ENCODE measurements at regions not wholly inside any gene's neighbourhood (a gene's known extent, or its start where the extent isn't known, plus 50 kb on each side); places are given as distances from the start of the nearest gene placed in this dataset.

DNA sequence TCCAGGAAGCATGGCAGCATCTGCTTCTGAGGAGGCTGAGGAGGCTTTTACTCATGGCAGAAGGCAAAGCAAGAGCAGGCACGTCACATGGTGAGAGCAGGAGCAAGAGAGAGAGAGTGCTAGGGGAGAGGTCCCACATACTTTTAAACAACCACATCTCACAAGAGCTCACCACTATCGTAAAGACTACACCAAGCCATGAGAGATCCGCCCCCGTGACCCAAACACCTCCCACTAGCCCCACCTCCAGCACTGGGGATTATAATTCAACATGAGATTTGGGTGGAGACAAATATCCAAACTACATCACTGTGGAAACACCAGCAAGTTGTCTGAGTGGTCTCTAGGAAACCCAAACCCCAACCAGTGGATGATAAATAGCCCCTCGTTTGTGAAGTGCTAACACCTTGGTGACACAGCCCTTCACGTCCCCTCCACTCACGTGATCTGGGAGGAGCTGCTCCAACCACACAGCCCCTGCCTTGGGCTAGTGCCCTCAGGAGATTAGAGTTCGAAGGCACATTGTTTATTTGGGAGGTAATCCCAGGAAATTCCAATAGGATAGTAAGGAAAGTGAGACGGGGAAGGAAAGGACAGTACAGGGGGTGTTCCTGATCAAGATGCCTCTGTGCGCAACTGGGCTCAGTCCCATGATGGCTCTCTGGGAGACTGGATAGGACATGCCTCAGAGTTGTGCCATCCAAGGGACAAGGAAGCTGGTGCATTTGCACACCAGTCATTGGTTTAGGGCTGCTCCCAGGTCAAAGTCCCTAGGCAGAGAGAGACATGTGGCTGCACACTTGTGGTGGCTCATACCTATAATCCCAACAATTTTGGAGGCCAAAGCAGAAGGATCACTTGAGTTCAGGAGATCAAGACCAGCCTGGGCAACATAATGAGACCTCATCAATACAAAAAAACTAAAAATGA, 80.6 kb upstream of the CTNNB1 start:
- DNase-seq (ENCODE audit: low read depth, low spot score), result no peak
- Histone ChIP-seq H3K27me3 (ENCODE audit: control insufficient read depth, extremely low read depth, insufficient read depth, low read length) (no peaks in the 10 kb centered on the region), H3K4me2 (ENCODE audit: control insufficient read depth, extremely low read depth, insufficient read depth, low read depth, low read length) (no peak overlapping the region), H3K9me3 (ENCODE audit: control insufficient read depth, low read depth, low read length) (no peaks in the 10 kb centered on the region), H3K36me3 (ENCODE audit: control insufficient read depth in 2 of 2, extremely low read depth in 1 of 2, insufficient read depth in 2 of 2, low read length in 2 of 2) (no peaks in the 10 kb centered on the region), H4K20me1 (ENCODE audit: control insufficient read depth, extremely low read depth, insufficient read depth, low read length) (no peaks in the 10 kb centered on the region), H3K4me3 (ENCODE audit: control insufficient read depth in 2 of 3, extremely low read depth in 1 of 3, insufficient read depth in 2 of 3, low read depth in 1 of 3, low read length in 3 of 3) (no peak overlapping the region), H3K4me1 (ENCODE audit: control insufficient read depth, extremely low read depth, insufficient read depth, low read length) (peaks cover 13% of the 10 kb centered on the region), H3K9me1 (ENCODE audit: control insufficient read depth, extremely low read depth, insufficient read depth, low read length) (no peaks in the 10 kb centered on the region), H3K79me2 (ENCODE audit: control insufficient read depth, insufficient read depth, low read length) (no peaks in the 10 kb centered on the region), H3K9ac (ENCODE audit: control insufficient read depth, extremely low read depth, insufficient read depth, low read length) (no peak overlapping the region), H2AFZ (ENCODE audit: control insufficient read depth, low read length) (no peak overlapping the region), H3K27ac (ENCODE audit: control insufficient read depth, insufficient read depth, low read length) (no peak overlapping the region)
- FAIRE-seq, result no peak
- no peak for TF ChIP-seq EZH2 (IDR thresholded peaks at IDR 0.05; ENCODE audit: low read length)
- TF ChIP-seq CTCF (optimal IDR thresholded peaks at IDR 0.05 in 1 of 3, IDR thresholded peaks at IDR 0.05 in 1 of 3, conservative IDR thresholded peaks at IDR 0.05 in 1 of 3; ENCODE audit: extremely low read depth in 1 of 3, insufficient read depth in 2 of 3, low read length in 3 of 3), result no peak
- dilution Hi-C loops (cut with MboI; ENCODE audit: extremely low pct_ligation_motif_present, low sequenced_read_pairs), result no loop called here

DNA sequence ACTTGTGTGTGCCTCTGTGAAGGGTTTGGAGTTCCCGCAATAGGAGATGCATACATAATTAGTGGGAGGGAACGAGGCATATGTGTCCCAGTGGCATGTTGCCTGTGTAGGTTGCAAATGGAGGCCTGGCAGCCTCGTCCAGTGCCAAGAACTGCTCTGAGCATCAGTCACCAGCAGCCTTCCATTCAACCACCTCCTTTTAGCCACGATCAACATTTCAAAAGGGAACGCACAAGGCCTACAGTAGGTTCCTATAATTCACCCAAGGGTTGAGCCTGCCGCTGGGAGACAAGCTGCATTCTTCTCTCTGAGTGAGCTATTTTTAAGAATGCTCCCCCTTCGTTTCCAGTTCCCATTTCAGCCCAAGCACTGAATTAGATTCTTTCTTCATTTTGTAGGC, 78.8 kb upstream of the CTNNB1 start:
- Histone ChIP-seq H3K9ac (ENCODE audit: control insufficient read depth, extremely low read depth, insufficient read depth, low read length) (no peak overlapping the region), H3K36me3 (ENCODE audit: control insufficient read depth in 2 of 2, extremely low read depth in 1 of 2, insufficient read depth in 2 of 2, low read length in 2 of 2) (no peaks in the 10 kb centered on the region), H3K27ac (ENCODE audit: control insufficient read depth, insufficient read depth, low read length) (no peak overlapping the region), H3K27me3 (ENCODE audit: control insufficient read depth, extremely low read depth, insufficient read depth, low read length) (no peaks in the 10 kb centered on the region), H3K9me1 (ENCODE audit: control insufficient read depth, extremely low read depth, insufficient read depth, low read length) (no peaks in the 10 kb centered on the region), H2AFZ (ENCODE audit: control insufficient read depth, low read length) (no peak overlapping the region), H3K4me3 (ENCODE audit: control insufficient read depth in 2 of 3, extremely low read depth in 1 of 3, insufficient read depth in 2 of 3, low read depth in 1 of 3, low read length in 3 of 3) (no peak overlapping the region), H3K9me3 (ENCODE audit: control insufficient read depth, low read depth, low read length) (peaks cover 5% of the 10 kb centered on the region), H3K4me2 (ENCODE audit: control insufficient read depth, extremely low read depth, insufficient read depth, low read depth, low read length) (no peak overlapping the region), H3K4me1 (ENCODE audit: control insufficient read depth, extremely low read depth, insufficient read depth, low read length) (peaks cover 13% of the 10 kb centered on the region), H4K20me1 (ENCODE audit: control insufficient read depth, extremely low read depth, insufficient read depth, low read length) (no peaks in the 10 kb centered on the region), H3K79me2 (ENCODE audit: control insufficient read depth, insufficient read depth, low read length) (no peaks in the 10 kb centered on the region)
- FAIRE-seq (no peak), DNase-seq (ENCODE audit: low read depth, low spot score) (no peak)
- dilution Hi-C loops (cut with MboI; ENCODE audit: extremely low pct_ligation_motif_present, low sequenced_read_pairs), result no loop called here
- TF ChIP-seq EZH2 (IDR thresholded peaks at IDR 0.05; ENCODE audit: low read length), result no peak
- no peak for TF ChIP-seq CTCF (optimal IDR thresholded peaks at IDR 0.05 in 1 of 3, IDR thresholded peaks at IDR 0.05 in 1 of 3, conservative IDR thresholded peaks at IDR 0.05 in 1 of 3; ENCODE audit: extremely low read depth in 1 of 3, insufficient read depth in 2 of 3, low read length in 3 of 3)

Measured in keratinocyte (primary cell).